Astrocyte (in vitro differentiated cells and primary cell): ENCODE measurements at regions not wholly inside any gene's neighbourhood (a gene's known extent, or its start where the extent isn't known, plus 50 kb on each side); places are given as distances from the start of the nearest gene placed in this dataset.

ENCODE experiments used
- DNase-seq: peaks from one replicate; pipeline ENCODE4 v3.0.0-alpha.2; 2010; ENCODE audit warnings: low read depth
- FAIRE-seq: peaks from 2 replicates; lab custom pipeline; 2011; peaks lifted over from hg19 to GRCh38; lab: Jason Lieb, UNC
- H2AFZ ChIP-seq: 2 replicates; pipeline ENCODE4 v1.6.0; 2012; ENCODE audit warnings: low read depth, low read length, inconsistent platforms
- H3K27ac ChIP-seq: 2 replicates; pipeline ENCODE4 v1.5.1; 2011; ENCODE audit warnings: low read depth, low read length, inconsistent platforms
- H3K27me3 ChIP-seq: 2 replicates; pipeline ENCODE4 v1.6.0; 2011; ENCODE audit warnings: low read length, inconsistent platforms; ENCODE audit not compliant: insufficient read depth
- H3K36me3 ChIP-seq: 2 replicates; pipeline ENCODE4 v1.5.1; 2011; ENCODE audit warnings: low read length, inconsistent platforms; ENCODE audit not compliant: insufficient read depth
- H3K4me1 ChIP-seq: 2 replicates; pipeline ENCODE4 v1.5.1; 2011; ENCODE audit warnings: low read length, inconsistent platforms; ENCODE audit not compliant: insufficient read depth
- H3K4me2 ChIP-seq: 2 replicates; pipeline ENCODE4 v1.6.0; 2012; ENCODE audit warnings: low read length, inconsistent platforms
- H3K4me3 ChIP-seq: 2 replicates; pipeline ENCODE4 v1.5.1; 2011; ENCODE audit warnings: low read depth, mild to moderate bottlenecking, low read length, inconsistent platforms; ENCODE audit not compliant: insufficient read depth
- H3K79me2 ChIP-seq: 2 replicates; pipeline ENCODE4 v1.6.0; 2012; ENCODE audit warnings: mild to moderate bottlenecking, low read length, inconsistent platforms; ENCODE audit not compliant: insufficient read depth
- H3K9ac ChIP-seq: 2 replicates; pipeline ENCODE4 v1.6.0; 2012; ENCODE audit warnings: mild to moderate bottlenecking, low read length, inconsistent platforms
- H3K9me3 ChIP-seq: 2 replicates; pipeline ENCODE4 v1.5.1; 2012; ENCODE audit warnings: low read depth, mild to moderate bottlenecking, low read length, inconsistent platforms; ENCODE audit not compliant: insufficient read depth
- H4K20me1 ChIP-seq: 2 replicates; pipeline ENCODE4 v1.6.0; 2012; ENCODE audit warnings: low read length, inconsistent platforms; ENCODE audit not compliant: insufficient read depth
- H3K27ac Mint-ChIP-seq: one replicate; pipeline ENCODE4 v1.8.0; 2021; ENCODE audit warnings: mild to moderate bottlenecking, mixed read lengths; ENCODE audit not compliant: unreplicated experiment
- H3K27me3 Mint-ChIP-seq: one replicate; pipeline ENCODE4 v1.8.0; 2021; ENCODE audit warnings: low read depth, mixed read lengths; ENCODE audit not compliant: unreplicated experiment
- H3K36me3 Mint-ChIP-seq: one replicate; pipeline ENCODE4 v1.8.0; 2021; ENCODE audit warnings: low read depth, mixed read lengths; ENCODE audit not compliant: unreplicated experiment
- H3K4me1 Mint-ChIP-seq: one replicate; pipeline ENCODE4 v1.8.0; 2021; ENCODE audit warnings: low read depth, mixed read lengths; ENCODE audit not compliant: unreplicated experiment
- H3K4me3 Mint-ChIP-seq: one replicate; pipeline ENCODE4 v1.8.0; 2021; ENCODE audit warnings: mild to moderate bottlenecking, moderate library complexity, mixed read lengths; ENCODE audit not compliant: unreplicated experiment
- H3K9me3 Mint-ChIP-seq: one replicate; pipeline ENCODE4 v1.8.0; 2021; ENCODE audit warnings: mild to moderate bottlenecking, mixed read lengths; ENCODE audit not compliant: unreplicated experiment
- CTCF ChIP-seq: IDR thresholded peaks from 2 replicates; pipeline ENCODE4 v1.5.1; 2011; ENCODE audit warnings: low read depth, mild to moderate bottlenecking, inconsistent platforms, low read length, moderate library complexity; ENCODE audit not compliant: insufficient read depth
- EZH2 ChIP-seq: IDR thresholded peaks from 2 replicates; pipeline ENCODE4 v1.6.1; 2012; ENCODE audit warnings: mild to moderate bottlenecking, low read length, inconsistent platforms; ENCODE audit not compliant: insufficient read depth

GRCh38 chr1:63268876-63269275 lies 53.5 kb upstream of the FOXD3 start:
- Mint-ChIP-seq H3K36me3 (no peaks in the 10 kb centered on the region), H3K9me3 (no peaks in the 10 kb centered on the region), H3K27ac (no peak overlapping the region), H3K4me1 (no peaks in the 10 kb centered on the region), H3K27me3 (no peaks in the 10 kb centered on the region), H3K4me3 (no peak overlapping the region)
- no peak overlapping the region for H3K27ac ChIP-seq
- H3K4me2 ChIP-seq, result no peak overlapping the region
- no peaks in the 10 kb centered on the region for H3K36me3 ChIP-seq
- H3K9me3 ChIP-seq, result no peaks in the 10 kb centered on the region
- H3K79me2 ChIP-seq, result no peaks in the 10 kb centered on the region
- no peaks in the 10 kb centered on the region for H3K27me3 ChIP-seq
- no peak overlapping the region for H3K4me3 ChIP-seq
- no peak for DNase-seq
- TF ChIP-seq CTCF (no peak), EZH2 (no peak)
- no peak overlapping the region for H3K9ac ChIP-seq
- FAIRE-seq, result no peak
- no peak overlapping the region for H2AFZ ChIP-seq
- no peaks in the 10 kb centered on the region for H3K4me1 ChIP-seq
- H4K20me1 ChIP-seq, result no peaks in the 10 kb centered on the region

GRCh38 chr1:63269571-63269970 lies 52.8 kb upstream of the FOXD3 start:
- H3K27me3 ChIP-seq, result no peaks in the 10 kb centered on the region
- no peaks in the 10 kb centered on the region for H3K4me1 ChIP-seq
- DNase-seq, result no peak
- no peaks in the 10 kb centered on the region for H4K20me1 ChIP-seq
- Mint-ChIP-seq H3K27ac (no peak overlapping the region), H3K4me1 (no peaks in the 10 kb centered on the region), H3K9me3 (no peaks in the 10 kb centered on the region), H3K36me3 (no peaks in the 10 kb centered on the region), H3K4me3 (no peak overlapping the region), H3K27me3 (no peaks in the 10 kb centered on the region)
- H2AFZ ChIP-seq, result no peak overlapping the region
- no peaks in the 10 kb centered on the region for H3K9me3 ChIP-seq
- TF ChIP-seq CTCF (no peak), EZH2 (no peak)
- no peaks in the 10 kb centered on the region for H3K36me3 ChIP-seq
- peak overlapping the region; percentile 11 for H3K4me2 ChIP-seq
- no peaks in the 10 kb centered on the region for H3K79me2 ChIP-seq
- H3K4me3 ChIP-seq, result no peak overlapping the region
- FAIRE-seq, result no peak
- no peak overlapping the region for H3K27ac ChIP-seq
- H3K9ac ChIP-seq, result no peak overlapping the region
